ENCODE measurements at regions not wholly inside any gene's neighbourhood (a gene's known extent, or its start where the extent isn't known, plus 50 kb on each side); places are given as distances from the start of the nearest gene placed in this dataset.
"Not testable (repeated sequence)": the region's sequence is repeated elsewhere in the genome, so short reads cannot be mapped to it uniquely, and the experiment has no call there.

- FAIRE-seq = no peak
Observed at GRCh38 chr2:217008794-217009193, 148.9 kb upstream of the TNP1 start.

- FAIRE-seq = no peak
Observed at GRCh38 chr2:217006217-217006616, 146.4 kb upstream of the TNP1 start.

GRCh38 chr2:217004656-217005055 is 144.8 kb upstream of the TNP1 start:
- FAIRE-seq = no peak

GRCh38 chr2:217001740-217002139 is 141.9 kb upstream of the TNP1 start:
- no peak for FAIRE-seq

GRCh38 chr2:217000406-217000805 is 140.5 kb upstream of the TNP1 start:
- FAIRE-seq = no peak

- FAIRE-seq = no peak
Observed at GRCh38 chr2:216996279-216996845, 136.5 kb upstream of the TNP1 start.

GRCh38 chr2:216994353-216994854 is 134.5 kb upstream of the TNP1 start:
- FAIRE-seq = no peak

- no peak for FAIRE-seq
Observed at GRCh38 chr2:216992056-216992675, 132.3 kb upstream of the TNP1 start.

GRCh38 chr2:216991563-216991962 is 131.7 kb upstream of the TNP1 start:
- no peak for FAIRE-seq

- FAIRE-seq = no peak
Observed at GRCh38 chr2:216989340-216990129, 129.7 kb upstream of the TNP1 start.

- FAIRE-seq = no peak
Observed at GRCh38 chr2:216987252-216987821, 127.5 kb upstream of the TNP1 start.

- FAIRE-seq = no peak
Observed at GRCh38 chr2:216985658-216986141, 125.8 kb upstream of the TNP1 start.

- no peak for FAIRE-seq
Observed at GRCh38 chr2:216984937-216985336, 125.1 kb upstream of the TNP1 start.

GRCh38 chr2:216981951-216982350 is 122.1 kb upstream of the TNP1 start:
- not testable (repeated sequence) for FAIRE-seq

GRCh38 chr2:216980510-216980909 is 120.6 kb upstream of the TNP1 start:
- FAIRE-seq = not testable (repeated sequence)

- no peak for FAIRE-seq
Observed at GRCh38 chr2:216974321-216975302, 114.7 kb upstream of the TNP1 start.

- no peak for FAIRE-seq
Observed at GRCh38 chr2:216971593-216971992, 111.7 kb upstream of the TNP1 start.

- no peak for FAIRE-seq
Observed at GRCh38 chr2:216970359-216970915, 110.6 kb upstream of the TNP1 start.

GRCh38 chr2:216967889-216968288 is 108.0 kb upstream of the TNP1 start:
- no peak for FAIRE-seq

GRCh38 chr2:216960671-216961268 is 100.9 kb upstream of the TNP1 start:
- FAIRE-seq = no peak

- no peak for FAIRE-seq
Observed at GRCh38 chr2:216959433-216959832, 99.6 kb upstream of the TNP1 start.

All from TTC549 (cell line).